ENCODE measurements at regions not wholly inside any gene's neighbourhood (a gene's known extent, or its start where the extent isn't known, plus 50 kb on each side); places are given as distances from the start of the nearest gene placed in this dataset.

- TF ChIP-seq RAD21 (conservative IDR thresholded peaks at IDR 0.05) = peak; percentile 53
- TF ChIP-seq TAF1 (IDR thresholded peaks at IDR 0.05; ENCODE audit: low read depth) = no peak
- no peak for TF ChIP-seq EP300 (conservative IDR thresholded peaks at IDR 0.05; ENCODE audit: poor library complexity, severe bottlenecking)
- peak; percentile 51 for TF ChIP-seq SMC3 (conservative IDR thresholded peaks at IDR 0.05; ENCODE audit: poor library complexity)
- no peak for TF ChIP-seq REST (IDR thresholded peaks at IDR 0.05; ENCODE audit: borderline replicate concordance)
- no peak for TF ChIP-seq EZH2 (IDR thresholded peaks at IDR 0.05; ENCODE audit: borderline replicate concordance, insufficient read depth, low read length, poor library complexity, severe bottlenecking)
- TF ChIP-seq POLR2AphosphoS5 (IDR thresholded peaks at IDR 0.05) = no peak
- TF ChIP-seq CTCF (IDR thresholded peaks at IDR 0.05; ENCODE audit: poor library complexity, severe bottlenecking) = peak; percentile 72
- TF ChIP-seq MXI1 (conservative IDR thresholded peaks at IDR 0.05; ENCODE audit: poor library complexity, severe bottlenecking) = no peak
- Histone ChIP-seq H3K4me2 (ENCODE audit: low read length) (no peak overlapping the region), H3F3A (ENCODE audit: insufficient read depth, low read length, poor library complexity, severe bottlenecking) (no peaks in the 10 kb centered on the region), H3K27me3 (ENCODE audit: insufficient read depth, low read depth, low read length) (no peaks in the 10 kb centered on the region), H3K9me2 (ENCODE audit: insufficient read depth, low read length) (no peaks in the 10 kb centered on the region), H3K79me2 (replicated peaks; ENCODE audit: insufficient read depth, low read length) (no peaks in the 10 kb centered on the region), H3K36me3 (ENCODE audit: insufficient read depth, low read length) (no peaks in the 10 kb centered on the region), H2AFZ (ENCODE audit: low read depth, low read length) (no peak overlapping the region), H3K9ac (ENCODE audit: low read length) (no peak overlapping the region), H3K9me3 (ENCODE audit: low read length) (no peaks in the 10 kb centered on the region), H4K20me1 (ENCODE audit: insufficient read depth) (no peaks in the 10 kb centered on the region), H3K4me3 (ENCODE audit: low read length) (no peak overlapping the region), H3K27ac (ENCODE audit: low read length) (no peak overlapping the region)
Measured at GRCh38 chr11:127843483-127844396, 743.6 kb downstream of the ETS1 start.

- Histone ChIP-seq H4K20me1 (ENCODE audit: insufficient read depth) (no peaks in the 10 kb centered on the region), H3K9ac (ENCODE audit: low read length) (no peak overlapping the region), H2AFZ (ENCODE audit: low read depth, low read length) (no peak overlapping the region), H3K27ac (ENCODE audit: low read length) (no peak overlapping the region), H3K4me3 (ENCODE audit: low read length) (no peak overlapping the region), H3K4me2 (ENCODE audit: low read length) (no peak overlapping the region), H3K9me3 (ENCODE audit: low read length) (no peaks in the 10 kb centered on the region), H3K9me2 (ENCODE audit: insufficient read depth, low read length) (no peaks in the 10 kb centered on the region), H3K36me3 (ENCODE audit: insufficient read depth, low read length) (no peaks in the 10 kb centered on the region), H3F3A (ENCODE audit: insufficient read depth, low read length, poor library complexity, severe bottlenecking) (no peaks in the 10 kb centered on the region), H3K27me3 (ENCODE audit: insufficient read depth, low read depth, low read length) (no peaks in the 10 kb centered on the region), H3K79me2 (replicated peaks; ENCODE audit: insufficient read depth, low read length) (no peaks in the 10 kb centered on the region)
- TF ChIP-seq POLR2AphosphoS5 (IDR thresholded peaks at IDR 0.05) = no peak
- TF ChIP-seq SMC3 (conservative IDR thresholded peaks at IDR 0.05; ENCODE audit: poor library complexity) = no peak
- TF ChIP-seq REST (IDR thresholded peaks at IDR 0.05; ENCODE audit: borderline replicate concordance) = no peak
- no peak for TF ChIP-seq EZH2 (IDR thresholded peaks at IDR 0.05; ENCODE audit: borderline replicate concordance, insufficient read depth, low read length, poor library complexity, severe bottlenecking)
- no peak for TF ChIP-seq CTCF (IDR thresholded peaks at IDR 0.05; ENCODE audit: poor library complexity, severe bottlenecking)
- no peak for TF ChIP-seq MXI1 (conservative IDR thresholded peaks at IDR 0.05; ENCODE audit: poor library complexity, severe bottlenecking)
- TF ChIP-seq RAD21 (conservative IDR thresholded peaks at IDR 0.05) = no peak
- no peak for TF ChIP-seq TAF1 (IDR thresholded peaks at IDR 0.05; ENCODE audit: low read depth)
- no peak for TF ChIP-seq EP300 (conservative IDR thresholded peaks at IDR 0.05; ENCODE audit: poor library complexity, severe bottlenecking)
Measured at GRCh38 chr11:127825183-127825582, 762.2 kb downstream of the ETS1 start.
